Stomach smooth muscle (tissue), 2 donors: ENCODE measurements at regions not wholly inside any gene's neighbourhood (a gene's known extent, or its start where the extent isn't known, plus 50 kb on each side); places are given as distances from the start of the nearest gene placed in this dataset.
"Not testable (repeated sequence)": the region's sequence is repeated elsewhere in the genome, so short reads cannot be mapped to it uniquely, and the experiment has no call there.

ENCODE experiments used
- H3K27ac ChIP-seq: one replicate; pipeline ENCODE4 v1.7.0; 2013; ENCODE audit warnings: mild to moderate bottlenecking, low read length, inconsistent platforms
- H3K27me3 ChIP-seq, 2 donors: one replicate each; pipeline ENCODE4 v1.7.0; 2013; ENCODE audit warnings: low read length in 2 of 2; ENCODE audit not compliant: insufficient read depth in 2 of 2, control insufficient read depth in 1 of 2
- H3K36me3 ChIP-seq, 2 donors: one replicate each; pipeline ENCODE4 v1.7.0; 2013; ENCODE audit warnings: low read length in 2 of 2; ENCODE audit not compliant: control insufficient read depth in 2 of 2, insufficient read depth in 2 of 2
- H3K4me1 ChIP-seq: one replicate; pipeline ENCODE4 v1.7.0; 2013; ENCODE audit warnings: low read length; ENCODE audit not compliant: control insufficient read depth, insufficient read depth
- H3K4me3 ChIP-seq, 2 donors: one replicate each; pipeline ENCODE4 v1.7.0; 2013; ENCODE audit warnings: low read length in 2 of 2
- H3K9ac ChIP-seq, 2 donors: one replicate each; pipeline ENCODE4 v1.7.0; 2013; ENCODE audit warnings: low read length in 2 of 2, mild to moderate bottlenecking in 1 of 2
- H3K9me3 ChIP-seq, 2 donors: one replicate each; pipeline ENCODE4 v1.7.0; 2013; ENCODE audit warnings: low read length in 2 of 2; ENCODE audit not compliant: control insufficient read depth in 2 of 2
- donor health status: healthy.
- donor health status: Pancreatic carcinoma.

GRCh38 chr20:48531505-48531904, 296.3 kb downstream of the PREX1 start:
- no peak overlapping the region for H3K9ac ChIP-seq
- no peak overlapping the region for H3K27ac ChIP-seq
- H3K9me3 ChIP-seq, result no peaks in the 10 kb centered on the region
- no peaks in the 10 kb centered on the region for H3K36me3 ChIP-seq
- no peaks in the 10 kb centered on the region for H3K4me1 ChIP-seq
- no peak overlapping the region for H3K4me3 ChIP-seq
- H3K27me3 ChIP-seq, result no peaks in the 10 kb centered on the region

GRCh38 chr20:48530957-48531356, 296.8 kb downstream of the PREX1 start:
- Histone ChIP-seq H3K9me3 (no peaks in the 10 kb centered on the region), H3K4me3 (no peak overlapping the region), H3K9ac (no peak overlapping the region), H3K27me3 (no peaks in the 10 kb centered on the region), H3K4me1 (no peaks in the 10 kb centered on the region), H3K27ac (no peak overlapping the region), H3K36me3 (no peaks in the 10 kb centered on the region)

- Histone ChIP-seq H3K9ac (no peak overlapping the region), H3K4me3 (no peak overlapping the region), H3K4me1 (no peaks in the 10 kb centered on the region), H3K27ac (no peak overlapping the region), H3K27me3 (no peaks in the 10 kb centered on the region), H3K36me3 (no peaks in the 10 kb centered on the region), H3K9me3 (no peaks in the 10 kb centered on the region)
Observed at GRCh38 chr20:48528346-48528745, 299.5 kb downstream of the PREX1 start.

GRCh38 chr20:48527771-48528170, 300.0 kb downstream of the PREX1 start:
- Histone ChIP-seq H3K36me3 (no peaks in the 10 kb centered on the region), H3K4me1 (no peaks in the 10 kb centered on the region), H3K4me3 (no peak overlapping the region), H3K27ac (no peak overlapping the region), H3K27me3 (no peaks in the 10 kb centered on the region), H3K9ac (no peak overlapping the region), H3K9me3 (no peaks in the 10 kb centered on the region)

- Histone ChIP-seq H3K4me1 (no peaks in the 10 kb centered on the region), H3K27me3 (no peaks in the 10 kb centered on the region), H3K27ac (no peak overlapping the region), H3K36me3 (no peaks in the 10 kb centered on the region), H3K9me3 (no peaks in the 10 kb centered on the region), H3K9ac (no peak overlapping the region), H3K4me3 (no peak overlapping the region)
Observed at GRCh38 chr20:48526936-48527335, 300.9 kb downstream of the PREX1 start.

GRCh38 chr20:48525400-48525799, 302.4 kb downstream of the PREX1 start:
- H3K27ac ChIP-seq, result no peak overlapping the region
- H3K4me1 ChIP-seq, result no peaks in the 10 kb centered on the region
- no peaks in the 10 kb centered on the region for H3K36me3 ChIP-seq
- no peak overlapping the region for H3K9ac ChIP-seq
- H3K9me3 ChIP-seq, result no peaks in the 10 kb centered on the region
- no peak overlapping the region for H3K4me3 ChIP-seq
- H3K27me3 ChIP-seq, result no peaks in the 10 kb centered on the region

GRCh38 chr20:48524582-48524981, 303.2 kb downstream of the PREX1 start:
- Histone ChIP-seq H3K36me3 (no peaks in the 10 kb centered on the region), H3K9ac (no peak overlapping the region), H3K9me3 (no peaks in the 10 kb centered on the region), H3K4me1 (no peaks in the 10 kb centered on the region), H3K27ac (no peak overlapping the region), H3K27me3 (no peaks in the 10 kb centered on the region), H3K4me3 (no peak overlapping the region)

- Histone ChIP-seq H3K9me3 (no peaks in the 10 kb centered on the region), H3K9ac (no peak overlapping the region), H3K4me3 (no peak overlapping the region), H3K27me3 (no peaks in the 10 kb centered on the region), H3K4me1 (no peaks in the 10 kb centered on the region), H3K36me3 (no peaks in the 10 kb centered on the region), H3K27ac (no peak overlapping the region)
Observed at GRCh38 chr20:48523191-48523995, 304.4 kb downstream of the PREX1 start.

GRCh38 chr20:48521121-48521520, 306.7 kb downstream of the PREX1 start:
- Histone ChIP-seq H3K4me1 (no peaks in the 10 kb centered on the region), H3K4me3 (no peak overlapping the region), H3K9me3 (no peaks in the 10 kb centered on the region), H3K9ac (no peak overlapping the region), H3K36me3 (no peaks in the 10 kb centered on the region), H3K27ac (no peak overlapping the region), H3K27me3 (no peaks in the 10 kb centered on the region)

GRCh38 chr20:48516196-48516595, 311.6 kb downstream of the PREX1 start:
- H3K27me3 ChIP-seq, H3K9ac ChIP-seq, H3K27ac ChIP-seq, H3K36me3 ChIP-seq, H3K9me3 ChIP-seq, H3K4me1 ChIP-seq, H3K4me3 ChIP-seq: not testable (repeated sequence)

GRCh38 chr20:48514577-48514976, 313.2 kb downstream of the PREX1 start:
- not testable (repeated sequence) for H3K9me3 ChIP-seq, H3K4me3 ChIP-seq, H3K27ac ChIP-seq, H3K9ac ChIP-seq, H3K27me3 ChIP-seq, H3K36me3 ChIP-seq, H3K4me1 ChIP-seq
